RWPE2 (cell line): ENCODE measurements at regions not wholly inside any gene's neighbourhood (a gene's known extent, or its start where the extent isn't known, plus 50 kb on each side); places are given as distances from the start of the nearest gene placed in this dataset.

Source experiments
- ATAC-seq: fragments of 200-7000 bp; cut with Tn5 transposase; 3 replicates; pipeline ENCODE4 v1.9.1; 2021; ENCODE audit warnings: low read depth
- DNase-seq: peaks from one replicate; pipeline ENCODE4 v3.0.0-alpha.2; 2020; ENCODE audit warnings: low spot score
- H3K27ac ChIP-seq: fragments of 450-650 bp; 2 replicates; pipeline ENCODE4 v1.5.1; 2017; ENCODE audit warnings: mild to moderate bottlenecking; ENCODE audit not compliant: poor library complexity, severe bottlenecking
- H3K27me3 ChIP-seq: fragments of 250-450 bp; sonication (Bioruptor Pico); 2 replicates; pipeline ENCODE4 v1.5.1; 2021; ENCODE audit warnings: mild to moderate bottlenecking, moderate library complexity; ENCODE audit not compliant: insufficient read depth, poor library complexity, severe bottlenecking
- H3K36me3 ChIP-seq: fragments of 250-450 bp; sonication (Bioruptor Pico); 2 replicates; pipeline ENCODE4 v1.5.1; 2020; ENCODE audit warnings: low read depth, mild to moderate bottlenecking, moderate library complexity
- H3K4me1 ChIP-seq: fragments of 250-450 bp; sonication (Bioruptor Pico); 2 replicates; pipeline ENCODE4 v1.5.1; 2021; ENCODE audit warnings: mild to moderate bottlenecking, moderate library complexity; ENCODE audit not compliant: insufficient read depth, poor library complexity, severe bottlenecking
- H3K4me3 ChIP-seq: fragments of 250-450 bp; sonication (Bioruptor Pico); 2 replicates; pipeline ENCODE4 v1.5.1; 2021; ENCODE audit warnings: mild to moderate bottlenecking, moderate library complexity; ENCODE audit not compliant: severe bottlenecking
- H3K9me3 ChIP-seq: fragments of 250-450 bp; sonication (Bioruptor Pico); 2 replicates; pipeline ENCODE4 v1.5.1; 2021; ENCODE audit warnings: mild to moderate bottlenecking, moderate library complexity; ENCODE audit not compliant: severe bottlenecking
- CTCF ChIP-seq: fragments of 450-650 bp; IDR thresholded peaks from one replicate; pipeline ENCODE4 v1.5.1; 2017; ENCODE audit warnings: mild to moderate bottlenecking, moderate library complexity; ENCODE audit not compliant: poor library complexity, severe bottlenecking

- no peaks in the 10 kb centered on the region for H3K9me3 ChIP-seq
- no peaks in the 10 kb centered on the region for H3K27me3 ChIP-seq
- H3K4me1 ChIP-seq = no peaks in the 10 kb centered on the region
- DNase-seq = no peak
- no peak overlapping the region for H3K27ac ChIP-seq
- no peak overlapping the region for H3K4me3 ChIP-seq
- peak; percentile 62; the same call in 2 of the 3 replicates for ATAC-seq
- peak; percentile 66 for TF ChIP-seq CTCF
- no peaks in the 10 kb centered on the region for H3K36me3 ChIP-seq
Observed at GRCh38 chr11:71372693-71373657, 75.2 kb downstream of the DHCR7 start.

DNA sequence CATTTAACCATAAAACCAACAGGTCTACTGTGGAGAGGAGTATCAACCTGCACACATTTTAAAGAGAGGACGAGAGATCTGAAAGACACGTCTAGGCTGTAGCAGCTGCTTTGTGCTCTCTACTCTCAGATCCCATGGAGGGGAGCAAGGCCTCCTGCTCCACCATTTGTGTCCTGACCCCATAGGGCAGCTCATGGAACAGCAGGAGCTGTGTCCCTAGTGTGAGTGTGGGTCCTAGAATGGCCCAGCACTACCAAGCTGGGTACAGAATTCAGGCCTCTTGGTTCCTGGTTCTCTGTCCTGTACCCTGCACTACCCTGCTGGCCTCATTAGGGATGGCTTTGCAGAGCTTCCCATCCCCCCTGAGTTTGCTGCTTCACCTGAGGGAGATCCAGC lies 76.5 kb downstream of the DHCR7 start:
- ATAC-seq (no peak), DNase-seq (no peak)
- no peak for TF ChIP-seq CTCF
- Histone ChIP-seq H3K27ac (no peak overlapping the region), H3K27me3 (no peaks in the 10 kb centered on the region), H3K4me3 (no peak overlapping the region), H3K4me1 (no peaks in the 10 kb centered on the region), H3K36me3 (no peaks in the 10 kb centered on the region), H3K9me3 (no peaks in the 10 kb centered on the region)

DNA sequence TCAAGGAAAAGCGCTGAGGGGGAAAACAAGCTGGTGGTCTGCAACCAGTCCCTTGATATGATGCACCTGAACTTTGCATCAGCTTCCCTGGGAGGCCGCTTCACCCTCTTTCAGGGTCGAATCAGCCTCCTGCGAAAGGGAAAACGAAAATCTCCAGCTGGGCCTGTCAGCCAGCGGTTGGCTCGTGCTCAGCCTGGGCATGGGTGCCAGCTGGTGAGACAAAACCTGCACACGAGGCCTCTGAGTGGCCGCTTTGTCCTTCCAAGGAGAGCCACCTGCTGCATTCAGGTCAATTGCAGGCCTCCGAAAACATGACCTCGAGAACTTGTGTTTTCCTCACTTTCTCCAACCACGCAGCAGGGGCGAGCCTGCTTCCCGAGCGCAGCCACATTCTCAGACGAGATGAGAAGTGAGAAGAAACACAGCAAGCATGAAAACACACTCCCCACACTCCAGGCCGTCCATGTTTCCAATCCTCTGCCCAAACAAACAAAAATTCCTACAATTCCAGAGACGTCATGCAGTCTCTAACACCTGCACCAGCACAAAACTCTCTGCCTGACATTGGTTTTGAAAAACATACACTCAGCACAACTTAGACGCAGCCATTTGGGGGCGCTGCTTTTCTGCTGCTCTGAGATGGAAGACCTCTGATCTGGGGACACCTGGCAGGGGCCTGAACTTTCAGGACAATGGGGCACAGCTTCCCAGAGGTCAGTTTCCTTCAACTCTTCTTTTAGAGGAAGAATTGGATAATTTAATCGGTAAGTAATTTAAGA lies 77.1 kb downstream of the DHCR7 start:
- no peak for ATAC-seq
- H3K9me3 ChIP-seq = no peaks in the 10 kb centered on the region
- no peaks in the 10 kb centered on the region for H3K27me3 ChIP-seq
- H3K4me3 ChIP-seq = no peak overlapping the region
- H3K27ac ChIP-seq = no peak overlapping the region
- TF ChIP-seq CTCF = no peak
- no peak for DNase-seq
- no peaks in the 10 kb centered on the region for H3K36me3 ChIP-seq
- no peaks in the 10 kb centered on the region for H3K4me1 ChIP-seq

DNA sequence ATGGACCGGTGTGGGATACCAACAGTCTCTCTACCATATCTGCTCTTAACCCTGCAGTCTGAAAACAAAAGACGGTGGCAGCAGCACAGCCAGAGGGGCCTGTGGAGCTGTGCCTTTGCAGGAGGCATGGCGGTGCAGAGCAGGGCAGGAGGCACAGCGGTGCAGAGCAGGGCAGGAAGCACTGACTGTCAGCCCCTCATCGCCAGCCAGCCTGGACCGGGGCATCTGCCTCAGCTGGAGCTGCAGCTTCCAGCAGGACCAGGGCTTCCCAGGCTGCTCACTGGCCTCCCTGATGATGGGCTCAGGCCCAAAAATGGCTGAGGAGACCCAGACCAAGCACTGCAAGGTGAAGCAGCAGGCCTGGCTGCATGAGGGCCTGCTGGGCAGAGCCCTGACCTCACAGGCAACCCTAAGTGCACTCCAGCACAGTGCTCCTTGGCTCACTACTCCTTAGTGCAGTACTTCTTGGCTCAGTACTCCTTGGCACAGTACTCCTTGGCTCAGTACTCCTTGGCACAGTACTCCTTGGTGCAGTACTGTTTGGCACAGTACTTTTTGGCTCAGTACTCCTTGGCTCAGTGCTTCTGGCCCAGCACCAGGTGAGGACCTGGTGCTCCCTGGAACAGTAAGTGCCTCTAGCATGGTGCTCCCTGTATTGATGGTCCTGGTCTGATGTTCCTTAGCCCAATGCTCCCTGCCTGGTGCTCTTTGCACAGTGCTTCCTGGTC lies 78.0 kb downstream of the DHCR7 start:
- Histone ChIP-seq H3K4me3 (no peak overlapping the region), H3K27ac (no peak overlapping the region), H3K9me3 (no peaks in the 10 kb centered on the region), H3K36me3 (no peaks in the 10 kb centered on the region), H3K27me3 (no peaks in the 10 kb centered on the region), H3K4me1 (no peaks in the 10 kb centered on the region)
- no peak for DNase-seq
- no peak for ATAC-seq
- no peak for TF ChIP-seq CTCF
